T-helper 17 cell (primary cell): ENCODE measurements at regions not wholly inside any gene's neighbourhood (a gene's known extent, or its start where the extent isn't known, plus 50 kb on each side); places are given as distances from the start of the nearest gene placed in this dataset.

Source experiments
- ATAC-seq: fragments of 150-1000 bp; cut with Tn5 transposase; 2 replicates; pipeline ENCODE4 v1.10.0; 2021; ENCODE audit warnings: mild to moderate bottlenecking, moderate library complexity
- DNase-seq, 3 donors: peaks; one replicate each; pipeline versions ENCODE4 v3.0.0 to v3.0.0-alpha.2; 2020 to 2021
- H3K9me3 ChIP-seq: one replicate; pipeline ENCODE4 v1.7.0; 2013; ENCODE audit warnings: low read length, mild to moderate bottlenecking; ENCODE audit not compliant: control insufficient read depth, poor library complexity, severe bottlenecking
- H3K27ac Mint-ChIP-seq: one replicate; pipeline ENCODE4 v1.8.0; 2022; ENCODE audit warnings: mild to moderate bottlenecking, moderate library complexity, mixed read lengths
- H3K27me3 Mint-ChIP-seq: one replicate; pipeline ENCODE4 v1.8.0; 2022; ENCODE audit warnings: mixed read lengths
- H3K36me3 Mint-ChIP-seq: one replicate; pipeline ENCODE4 v1.8.0; 2022; ENCODE audit warnings: low read depth, mixed read lengths
- H3K4me1 Mint-ChIP-seq: one replicate; pipeline ENCODE4 v1.8.0; 2022; ENCODE audit warnings: mild to moderate bottlenecking, mixed read lengths
- H3K4me3 Mint-ChIP-seq: one replicate; pipeline ENCODE4 v1.8.0; 2022; ENCODE audit warnings: mild to moderate bottlenecking, moderate library complexity, mixed read lengths

GRCh38 chr3:6601374-6601773 is 259.5 kb upstream of the GRM7 start:
- Mint-ChIP-seq H3K27ac (no peak overlapping the region), H3K4me3 (no peak overlapping the region), H3K4me1 (no peaks in the 10 kb centered on the region), H3K27me3 (no peaks in the 10 kb centered on the region), H3K36me3 (no peaks in the 10 kb centered on the region)
- no peak for DNase-seq
- H3K9me3 ChIP-seq = peaks cover 4% of the 10 kb centered on the region
- ATAC-seq = no peak

GRCh38 chr3:6602329-6602728 is 258.6 kb upstream of the GRM7 start:
- H3K9me3 ChIP-seq = peaks cover 4% of the 10 kb centered on the region
- ATAC-seq = no peak
- no peak overlapping the region for H3K27ac Mint-ChIP-seq
- H3K36me3 Mint-ChIP-seq = no peaks in the 10 kb centered on the region
- no peaks in the 10 kb centered on the region for H3K27me3 Mint-ChIP-seq
- no peak for DNase-seq
- H3K4me1 Mint-ChIP-seq = no peaks in the 10 kb centered on the region
- H3K4me3 Mint-ChIP-seq = no peak overlapping the region

GRCh38 chr3:6605227-6605626 is 255.7 kb upstream of the GRM7 start:
- Mint-ChIP-seq H3K27ac (no peak overlapping the region), H3K27me3 (no peaks in the 10 kb centered on the region), H3K4me1 (no peaks in the 10 kb centered on the region), H3K36me3 (no peaks in the 10 kb centered on the region), H3K4me3 (no peak overlapping the region)
- DNase-seq (no peak), ATAC-seq (no peak)
- H3K9me3 ChIP-seq = no peaks in the 10 kb centered on the region

GRCh38 chr3:6608843-6609242 is 252.1 kb upstream of the GRM7 start:
- ATAC-seq (no peak), DNase-seq (no peak)
- Mint-ChIP-seq H3K4me3 (no peak overlapping the region), H3K36me3 (no peaks in the 10 kb centered on the region), H3K27me3 (no peaks in the 10 kb centered on the region), H3K4me1 (no peaks in the 10 kb centered on the region), H3K27ac (no peak overlapping the region)
- no peaks in the 10 kb centered on the region for H3K9me3 ChIP-seq

- Mint-ChIP-seq H3K27ac (no peak overlapping the region), H3K36me3 (no peaks in the 10 kb centered on the region), H3K4me3 (no peak overlapping the region), H3K27me3 (no peaks in the 10 kb centered on the region), H3K4me1 (no peaks in the 10 kb centered on the region)
- DNase-seq (no peak), ATAC-seq (no peak)
- H3K9me3 ChIP-seq = no peaks in the 10 kb centered on the region
Measured at GRCh38 chr3:6612034-6612616, 248.8 kb upstream of the GRM7 start.

- no peaks in the 10 kb centered on the region for H3K36me3 Mint-ChIP-seq
- no peaks in the 10 kb centered on the region for H3K4me1 Mint-ChIP-seq
- ATAC-seq (no peak), DNase-seq (no peak)
- no peak overlapping the region for H3K4me3 Mint-ChIP-seq
- no peaks in the 10 kb centered on the region for H3K9me3 ChIP-seq
- no peak overlapping the region for H3K27ac Mint-ChIP-seq
- no peaks in the 10 kb centered on the region for H3K27me3 Mint-ChIP-seq
Measured at GRCh38 chr3:6622260-6622659, 238.7 kb upstream of the GRM7 start.

- no peak for ATAC-seq
- Mint-ChIP-seq H3K27me3 (no peaks in the 10 kb centered on the region), H3K36me3 (no peaks in the 10 kb centered on the region), H3K4me3 (no peak overlapping the region), H3K4me1 (no peaks in the 10 kb centered on the region), H3K27ac (no peak overlapping the region)
- DNase-seq = no peak
- H3K9me3 ChIP-seq = no peaks in the 10 kb centered on the region
Measured at GRCh38 chr3:6622712-6623111, 238.2 kb upstream of the GRM7 start.

- H3K27ac Mint-ChIP-seq = no peak overlapping the region
- no peaks in the 10 kb centered on the region for H3K9me3 ChIP-seq
- no peaks in the 10 kb centered on the region for H3K4me1 Mint-ChIP-seq
- no peaks in the 10 kb centered on the region for H3K36me3 Mint-ChIP-seq
- no peak for DNase-seq
- H3K27me3 Mint-ChIP-seq = no peaks in the 10 kb centered on the region
- H3K4me3 Mint-ChIP-seq = no peak overlapping the region
- ATAC-seq = no peak
Measured at GRCh38 chr3:6631376-6631775, 229.5 kb upstream of the GRM7 start.

GRCh38 chr3:6640907-6641306 is 220.0 kb upstream of the GRM7 start:
- H3K9me3 ChIP-seq = no peaks in the 10 kb centered on the region
- no peak overlapping the region for H3K4me3 Mint-ChIP-seq
- no peaks in the 10 kb centered on the region for H3K4me1 Mint-ChIP-seq
- H3K27ac Mint-ChIP-seq = no peak overlapping the region
- no peak for ATAC-seq
- no peak for DNase-seq
- H3K36me3 Mint-ChIP-seq = no peaks in the 10 kb centered on the region
- H3K27me3 Mint-ChIP-seq = no peaks in the 10 kb centered on the region

- H3K9me3 ChIP-seq = no peaks in the 10 kb centered on the region
- H3K36me3 Mint-ChIP-seq = no peaks in the 10 kb centered on the region
- no peaks in the 10 kb centered on the region for H3K27me3 Mint-ChIP-seq
- no peak overlapping the region for H3K27ac Mint-ChIP-seq
- DNase-seq (no peak), ATAC-seq (no peak)
- H3K4me3 Mint-ChIP-seq = no peak overlapping the region
- no peaks in the 10 kb centered on the region for H3K4me1 Mint-ChIP-seq
Measured at GRCh38 chr3:6644070-6644929, 216.6 kb upstream of the GRM7 start.

GRCh38 chr3:6654670-6655069 is 206.2 kb upstream of the GRM7 start:
- ATAC-seq (no peak), DNase-seq (no peak)
- Mint-ChIP-seq H3K4me3 (no peak overlapping the region), H3K27me3 (no peaks in the 10 kb centered on the region), H3K4me1 (no peaks in the 10 kb centered on the region), H3K36me3 (peaks cover 2% of the 10 kb centered on the region), H3K27ac (no peak overlapping the region)
- no peaks in the 10 kb centered on the region for H3K9me3 ChIP-seq

- no peak for DNase-seq
- no peaks in the 10 kb centered on the region for H3K4me1 Mint-ChIP-seq
- no peaks in the 10 kb centered on the region for H3K27me3 Mint-ChIP-seq
- peaks cover 2% of the 10 kb centered on the region for H3K36me3 Mint-ChIP-seq
- H3K27ac Mint-ChIP-seq = no peak overlapping the region
- H3K9me3 ChIP-seq = no peaks in the 10 kb centered on the region
- H3K4me3 Mint-ChIP-seq = no peak overlapping the region
- no peak for ATAC-seq
Measured at GRCh38 chr3:6655275-6655674, 205.6 kb upstream of the GRM7 start.

GRCh38 chr3:6657591-6657990 is 203.3 kb upstream of the GRM7 start:
- no peak for DNase-seq
- H3K4me3 Mint-ChIP-seq = no peak overlapping the region
- peaks cover 2% of the 10 kb centered on the region for H3K36me3 Mint-ChIP-seq
- no peaks in the 10 kb centered on the region for H3K9me3 ChIP-seq
- no peaks in the 10 kb centered on the region for H3K27me3 Mint-ChIP-seq
- H3K27ac Mint-ChIP-seq = no peak overlapping the region
- ATAC-seq = no peak
- H3K4me1 Mint-ChIP-seq = no peaks in the 10 kb centered on the region

GRCh38 chr3:6667354-6667753 is 193.6 kb upstream of the GRM7 start:
- H3K9me3 ChIP-seq = no peaks in the 10 kb centered on the region
- no peak for ATAC-seq
- no peak overlapping the region for H3K4me3 Mint-ChIP-seq
- no peak for DNase-seq
- H3K4me1 Mint-ChIP-seq = no peaks in the 10 kb centered on the region
- H3K36me3 Mint-ChIP-seq = no peaks in the 10 kb centered on the region
- no peak overlapping the region for H3K27ac Mint-ChIP-seq
- no peaks in the 10 kb centered on the region for H3K27me3 Mint-ChIP-seq
